Thyroid gland (tissue), 4 donors: ENCODE measurements at regions not wholly inside any gene's neighbourhood (a gene's known extent, or its start where the extent isn't known, plus 50 kb on each side); places are given as distances from the start of the nearest gene placed in this dataset.
"Not testable (repeated sequence)": the region's sequence is repeated elsewhere in the genome, so short reads cannot be mapped to it uniquely, and the experiment has no call there.

ENCODE experiments used
- POLR2A ChIP-seq, 2 donors: fragments of 450-650 bp; IDR thresholded peaks; one replicate each; pipeline ENCODE4 v1.6.1; 2017; ENCODE audit warnings: antibody characterized with exemption in 2 of 2, mild to moderate bottlenecking in 2 of 2, moderate library complexity in 1 of 2
- TF ChIP-seq, protein P1 (sequence below), 6 experiments: fragments of 200-600 bp in 3 of 6; fragments of 450-650 bp in 3 of 6; sonication (generic) in 3 of 6; IDR thresholded peaks; one replicate each; pipeline ENCODE4 v1.5.1; 2016 to 2019; ENCODE audit warnings: antibody characterized with exemption in 6 of 6, mild to moderate bottlenecking in 2 of 6, inconsistent platforms in 1 of 6, moderate library complexity in 1 of 6

DNA sequence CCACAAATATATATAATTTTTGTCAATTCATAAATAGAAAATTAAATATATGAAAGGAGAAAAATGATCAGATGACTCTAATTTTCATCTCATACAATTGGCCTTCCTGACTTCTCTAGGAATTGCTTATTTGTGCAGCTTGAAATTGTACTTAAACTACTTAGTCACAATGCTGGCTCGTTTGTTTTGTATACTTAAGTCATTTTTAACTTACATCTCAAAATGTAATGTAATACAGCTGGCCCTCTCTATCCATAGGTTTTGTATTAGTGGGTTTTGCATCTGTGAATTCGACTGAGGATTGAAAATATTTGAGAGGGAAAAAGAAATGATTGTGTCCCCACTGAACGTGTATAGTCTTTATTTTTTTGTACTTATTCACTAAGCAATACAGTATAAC lies 160.1 kb upstream of the PRSS12 start:
- TF ChIP-seq, protein P1, sequence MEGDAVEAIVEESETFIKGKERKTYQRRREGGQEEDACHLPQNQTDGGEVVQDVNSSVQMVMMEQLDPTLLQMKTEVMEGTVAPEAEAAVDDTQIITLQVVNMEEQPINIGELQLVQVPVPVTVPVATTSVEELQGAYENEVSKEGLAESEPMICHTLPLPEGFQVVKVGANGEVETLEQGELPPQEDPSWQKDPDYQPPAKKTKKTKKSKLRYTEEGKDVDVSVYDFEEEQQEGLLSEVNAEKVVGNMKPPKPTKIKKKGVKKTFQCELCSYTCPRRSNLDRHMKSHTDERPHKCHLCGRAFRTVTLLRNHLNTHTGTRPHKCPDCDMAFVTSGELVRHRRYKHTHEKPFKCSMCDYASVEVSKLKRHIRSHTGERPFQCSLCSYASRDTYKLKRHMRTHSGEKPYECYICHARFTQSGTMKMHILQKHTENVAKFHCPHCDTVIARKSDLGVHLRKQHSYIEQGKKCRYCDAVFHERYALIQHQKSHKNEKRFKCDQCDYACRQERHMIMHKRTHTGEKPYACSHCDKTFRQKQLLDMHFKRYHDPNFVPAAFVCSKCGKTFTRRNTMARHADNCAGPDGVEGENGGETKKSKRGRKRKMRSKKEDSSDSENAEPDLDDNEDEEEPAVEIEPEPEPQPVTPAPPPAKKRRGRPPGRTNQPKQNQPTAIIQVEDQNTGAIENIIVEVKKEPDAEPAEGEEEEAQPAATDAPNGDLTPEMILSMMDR (IDR thresholded peaks at IDR 0.05), result not testable (repeated sequence)
- TF ChIP-seq POLR2A (IDR thresholded peaks at IDR 0.05), result not testable (repeated sequence)
